OCI-LY3 (cell line): ENCODE measurements at regions not wholly inside any gene's neighbourhood (a gene's known extent, or its start where the extent isn't known, plus 50 kb on each side); places are given as distances from the start of the nearest gene placed in this dataset.

Experiments
- H2AFZ ChIP-seq: fragments of 200-600, 300-600 bp; shearing (Covaris generic); 2 replicates; pipeline ENCODE4 v1.6.0; 2014; ENCODE audit warnings: antibody characterized with exemption, low read depth, low read length
- H3K27ac ChIP-seq: fragments of 200-600, 300-600 bp; sonication (generic); 2 replicates; pipeline ENCODE4 v1.5.1; 2014; ENCODE audit warnings: mild to moderate bottlenecking, low read length, moderate library complexity, mixed read lengths
- H3K27me3 ChIP-seq: fragments of 200-600, 300-600 bp; sonication (generic); 2 replicates; pipeline ENCODE4 v1.6.1; 2014; ENCODE audit warnings: low read depth, low read length, mixed read lengths
- H3K36me3 ChIP-seq: fragments of 200-600, 300-600 bp; sonication (generic); replicated peaks from 2 replicates; pipeline ENCODE3; 2014; ENCODE audit warnings: low read depth, low read length, mixed read lengths
- H3K4me1 ChIP-seq: fragments of 300-600, 200-600 bp; sonication (generic); 2 replicates; pipeline ENCODE4 v1.6.1; 2014; ENCODE audit warnings: low read length, mixed read lengths
- H3K4me2 ChIP-seq: fragments of 200-600, 300-600 bp; sonication (generic); 2 replicates; pipeline ENCODE4 v1.6.1; 2014; ENCODE audit warnings: low read length, mixed read lengths
- H3K4me3 ChIP-seq: fragments of 300-600, 200-600 bp; sonication (generic); 2 replicates; pipeline ENCODE4 v1.5.1; 2014; ENCODE audit warnings: antibody characterized with exemption, mild to moderate bottlenecking, low read length, moderate library complexity
- H3K79me2 ChIP-seq: fragments of 300-600, 200-600 bp; shearing (Covaris generic); 2 replicates; pipeline ENCODE4 v1.6.1; 2014; ENCODE audit warnings: mild to moderate bottlenecking, low read length, mixed read lengths
- H3K9ac ChIP-seq: fragments of 300-600, 200-600 bp; shearing (Covaris generic); 2 replicates; pipeline ENCODE4 v1.6.0; 2014; ENCODE audit warnings: mild to moderate bottlenecking, low read length, moderate library complexity
- H3K9me3 ChIP-seq: fragments of 200-600, 300-600 bp; shearing (Covaris generic); 2 replicates; pipeline ENCODE4 v1.6.1; 2014; ENCODE audit warnings: low read length, mixed read lengths; ENCODE audit not compliant: insufficient read depth
- H4K20me1 ChIP-seq: fragments of 200-600, 300-600 bp; sonication (generic); 2 replicates; pipeline ENCODE4 v1.6.1; 2016; ENCODE audit warnings: low read length, mixed read lengths; ENCODE audit not compliant: insufficient read depth
- CTCF ChIP-seq: fragments of 200-600, 300-600 bp; sonication (generic); IDR thresholded peaks from 2 replicates; pipeline ENCODE4 v1.5.1; 2014; ENCODE audit warnings: antibody characterized with exemption, low read length, low read depth
- EZH2phosphoT487 ChIP-seq: fragments of 200-600 bp; shearing (Covaris generic); IDR thresholded peaks from 2 replicates; pipeline ENCODE4 v1.6.1; 2018; ENCODE audit warnings: antibody characterized with exemption, mixed run types, low read depth

GRCh38 chr1:48077795-48078222, 80.6 kb upstream of the TRABD2B start:
- Histone ChIP-seq H3K4me2 (no peak overlapping the region), H3K9me3 (no peaks in the 10 kb centered on the region), H3K27ac (no peak overlapping the region), H3K4me1 (peaks cover 13% of the 10 kb centered on the region), H3K4me3 (no peak overlapping the region), H3K36me3 (no peaks in the 10 kb centered on the region), H4K20me1 (no peaks in the 10 kb centered on the region), H3K79me2 (no peaks in the 10 kb centered on the region), H2AFZ (no peak overlapping the region), H3K27me3 (no peaks in the 10 kb centered on the region), H3K9ac (no peak overlapping the region)
- TF ChIP-seq EZH2phosphoT487 = no peak
- TF ChIP-seq CTCF = no peak

- H3K4me2 ChIP-seq = no peak overlapping the region
These were observed 78.8 kb upstream of the TRABD2B start for GRCh38 chr1:48076017-48076416.

GRCh38 chr1:48073798-48074530, 76.8 kb upstream of the TRABD2B start:
- Histone ChIP-seq H3K4me3 (no peak overlapping the region), H3K9me3 (no peaks in the 10 kb centered on the region), H4K20me1 (no peaks in the 10 kb centered on the region), H3K27ac (no peak overlapping the region), H3K36me3 (no peaks in the 10 kb centered on the region), H3K4me1 (peaks cover 13% of the 10 kb centered on the region), H3K79me2 (no peaks in the 10 kb centered on the region), H3K27me3 (no peaks in the 10 kb centered on the region), H2AFZ (no peak overlapping the region), H3K4me2 (no peak overlapping the region), H3K9ac (no peak overlapping the region)
- TF ChIP-seq EZH2phosphoT487 = no peak

More at GRCh38 chr1:48076017-48076416, 78.8 kb upstream of the TRABD2B start:
- no peaks in the 10 kb centered on the region for H4K20me1 ChIP-seq
- no peaks in the 10 kb centered on the region for H3K36me3 ChIP-seq
- no peak overlapping the region for H3K9ac ChIP-seq
- H3K27ac ChIP-seq = no peak overlapping the region
- H3K9me3 ChIP-seq = no peaks in the 10 kb centered on the region
- H3K27me3 ChIP-seq = no peaks in the 10 kb centered on the region
- H2AFZ ChIP-seq = no peak overlapping the region
- no peak for TF ChIP-seq CTCF
- no peak for TF ChIP-seq EZH2phosphoT487
- H3K4me3 ChIP-seq = no peak overlapping the region
- no peaks in the 10 kb centered on the region for H3K79me2 ChIP-seq
- peaks cover 13% of the 10 kb centered on the region for H3K4me1 ChIP-seq

- Histone ChIP-seq H3K9ac (no peak overlapping the region), H3K79me2 (no peaks in the 10 kb centered on the region), H3K4me1 (peaks cover 13% of the 10 kb centered on the region), H3K27ac (no peak overlapping the region), H3K36me3 (no peaks in the 10 kb centered on the region), H3K4me2 (no peak overlapping the region), H3K27me3 (no peaks in the 10 kb centered on the region), H3K9me3 (no peaks in the 10 kb centered on the region), H2AFZ (no peak overlapping the region), H3K4me3 (no peak overlapping the region), H4K20me1 (no peaks in the 10 kb centered on the region)
- no peak for TF ChIP-seq CTCF
- TF ChIP-seq EZH2phosphoT487 = no peak
These were observed 74.3 kb upstream of the TRABD2B start for GRCh38 chr1:48071513-48071912.
